A673 (cell line): ENCODE measurements at regions not wholly inside any gene's neighbourhood (a gene's known extent, or its start where the extent isn't known, plus 50 kb on each side); places are given as distances from the start of the nearest gene placed in this dataset.
"Not testable (repeated sequence)": the region's sequence is repeated elsewhere in the genome, so short reads cannot be mapped to it uniquely, and the experiment has no call there.

Experiments
- BruUV-seq: library from RNA; stranded (reverse); fragments of 400-500 nt; replicated peaks from 2 replicates; lab custom pipeline; 2021; lab: Mats Ljungman, UMichigan
- CTCF ChIA-PET: fragments of 300-600 bp; sonication (Branson Sonifier 250); formaldehyde crosslinking; loops from one replicate; lab custom pipeline; 2022; ENCODE audit warnings: antibody characterized with exemption; lab: Charles Lee
- POLR2A ChIA-PET: fragments of 300-600 bp; sonication (Branson Sonifier 250); formaldehyde crosslinking; loops from one replicate; lab custom pipeline; 2022; ENCODE audit warnings: antibody characterized with exemption; ENCODE audit not compliant: low non-redundant PET; lab: Charles Lee
- DNase-seq: peaks from one replicate; pipeline ENCODE4 v3.0.0-alpha.2; 2015; ENCODE audit warnings: low spot score
- H3K27ac ChIP-seq: fragments of 200-600 bp; sonication (generic); 2 replicates; pipeline ENCODE4 v1.5.1; 2016; ENCODE audit warnings: mixed run types, low read depth, mild to moderate bottlenecking, mixed read lengths, antibody characterized with exemption, low read length; ENCODE audit not compliant: poor library complexity, severe bottlenecking
- H3K27me3 ChIP-seq: fragments of 200-600 bp; sonication (generic); replicated peaks from 2 replicates; pipeline ENCODE4 v1.6.1; 2017; ENCODE audit warnings: mixed run types, low read depth, mild to moderate bottlenecking, mixed read lengths, antibody characterized with exemption, low read length; ENCODE audit not compliant: insufficient read depth, poor library complexity
- H3K36me3 ChIP-seq: fragments of 200-600 bp; sonication (generic); 2 replicates; pipeline ENCODE4 v1.6.1; 2016; ENCODE audit warnings: mixed run types, mild to moderate bottlenecking, mixed read lengths, antibody characterized with exemption, low read length; ENCODE audit not compliant: insufficient read depth, poor library complexity, severe bottlenecking
- H3K4me1 ChIP-seq: fragments of 200-600 bp; sonication (generic); 2 replicates; pipeline ENCODE4 v1.6.1; 2017; ENCODE audit warnings: mixed run types, mild to moderate bottlenecking, mixed read lengths, antibody characterized with exemption, low read length; ENCODE audit not compliant: insufficient read depth, poor library complexity, severe bottlenecking
- H3K4me3 ChIP-seq: fragments of 200-600 bp; sonication (generic); 2 replicates; pipeline ENCODE4 v1.5.1; 2016; ENCODE audit warnings: low read depth, mixed run types, mild to moderate bottlenecking, mixed read lengths, low read length; ENCODE audit not compliant: poor library complexity, severe bottlenecking
- H3K9me3 ChIP-seq: fragments of 200-600 bp; sonication (generic); 2 replicates; pipeline ENCODE4 v1.6.1; 2016; ENCODE audit warnings: mixed run types, low read depth, mild to moderate bottlenecking, mixed read lengths, antibody characterized with exemption, low read length; ENCODE audit not compliant: poor library complexity, severe bottlenecking
- EZH2 ChIP-seq: fragments of 200-600 bp; sonication (generic); IDR thresholded peaks from 2 replicates; pipeline ENCODE4 v1.6.1; 2017; ENCODE audit warnings: borderline replicate concordance, low read depth, mild to moderate bottlenecking, mixed read lengths, antibody characterized with exemption, low read length; ENCODE audit not compliant: poor library complexity, severe bottlenecking
- intact Hi-C: fragments of 100-400 bp; cut with micrococcal nuclease; formaldehyde crosslinking; loops from one replicate; pipeline ENCODE4 v1.10.0; 2022; ENCODE audit not compliant: unreplicated experiment
- TF ChIP-seq, protein P1 (sequence below): fragments of 300-800, 200-600 bp; sonication (generic); conservative IDR thresholded peaks from 2 replicates; pipeline ENCODE4 v1.5.1; 2017; ENCODE audit warnings: low read depth, mild to moderate bottlenecking, antibody characterized with exemption, low read length, moderate library complexity, mixed read lengths

DNA sequence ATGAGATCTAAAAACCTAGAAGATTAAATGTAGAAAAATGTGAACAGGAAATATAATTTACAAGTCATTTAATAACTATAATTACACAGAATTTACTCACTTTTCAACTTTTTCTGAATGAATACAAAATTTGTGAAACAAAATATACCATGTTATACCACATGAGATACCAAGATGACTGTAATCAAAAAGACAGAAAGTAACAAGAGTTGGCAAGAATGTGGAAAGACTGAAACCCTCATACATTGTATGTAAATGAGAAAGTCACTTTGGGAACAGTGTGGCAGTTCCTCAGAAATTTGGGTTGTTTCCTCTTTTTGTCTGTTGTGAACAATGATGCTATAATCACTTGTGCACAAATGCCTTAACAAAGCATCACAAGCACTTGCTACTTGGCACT, 145.4 kb upstream of the ZNF804A start:
- no peaks in the 10 kb centered on the region for H3K4me1 ChIP-seq
- H3K27me3 ChIP-seq: no peaks in the 10 kb centered on the region
- no peaks in the 10 kb centered on the region for H3K36me3 ChIP-seq
- CTCF ChIA-PET: no interaction called here
- no TSS peak for BruUV-seq
- H3K27ac ChIP-seq: no peak overlapping the region
- POLR2A ChIA-PET: no interaction called here
- DNase-seq: no peak
- intact Hi-C loops: no loop called here
- no peak for TF ChIP-seq EZH2
- TF ChIP-seq, protein P1, sequence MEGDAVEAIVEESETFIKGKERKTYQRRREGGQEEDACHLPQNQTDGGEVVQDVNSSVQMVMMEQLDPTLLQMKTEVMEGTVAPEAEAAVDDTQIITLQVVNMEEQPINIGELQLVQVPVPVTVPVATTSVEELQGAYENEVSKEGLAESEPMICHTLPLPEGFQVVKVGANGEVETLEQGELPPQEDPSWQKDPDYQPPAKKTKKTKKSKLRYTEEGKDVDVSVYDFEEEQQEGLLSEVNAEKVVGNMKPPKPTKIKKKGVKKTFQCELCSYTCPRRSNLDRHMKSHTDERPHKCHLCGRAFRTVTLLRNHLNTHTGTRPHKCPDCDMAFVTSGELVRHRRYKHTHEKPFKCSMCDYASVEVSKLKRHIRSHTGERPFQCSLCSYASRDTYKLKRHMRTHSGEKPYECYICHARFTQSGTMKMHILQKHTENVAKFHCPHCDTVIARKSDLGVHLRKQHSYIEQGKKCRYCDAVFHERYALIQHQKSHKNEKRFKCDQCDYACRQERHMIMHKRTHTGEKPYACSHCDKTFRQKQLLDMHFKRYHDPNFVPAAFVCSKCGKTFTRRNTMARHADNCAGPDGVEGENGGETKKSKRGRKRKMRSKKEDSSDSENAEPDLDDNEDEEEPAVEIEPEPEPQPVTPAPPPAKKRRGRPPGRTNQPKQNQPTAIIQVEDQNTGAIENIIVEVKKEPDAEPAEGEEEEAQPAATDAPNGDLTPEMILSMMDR: no peak
- H3K9me3 ChIP-seq: no peaks in the 10 kb centered on the region
- no peak overlapping the region for H3K4me3 ChIP-seq

DNA sequence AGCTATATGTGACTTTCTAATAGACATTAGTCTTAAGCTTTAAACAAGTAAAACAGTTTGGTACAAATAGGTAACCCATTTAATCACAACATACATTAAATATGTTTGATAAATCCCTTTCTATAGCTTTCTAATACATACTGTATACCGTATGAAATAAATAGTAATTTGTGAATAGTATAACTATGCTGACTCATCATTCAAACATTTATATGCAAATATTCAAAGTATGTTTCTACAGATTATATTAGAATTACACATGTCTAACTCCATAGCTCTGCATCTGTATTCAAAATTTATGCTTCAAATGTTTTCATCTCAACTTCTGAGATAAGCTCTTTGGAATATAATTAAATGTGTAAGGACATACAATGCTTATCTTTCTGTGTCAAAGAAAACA, 142.7 kb upstream of the ZNF804A start:
- H3K27me3 ChIP-seq: no peaks in the 10 kb centered on the region
- no peaks in the 10 kb centered on the region for H3K36me3 ChIP-seq
- H3K4me3 ChIP-seq: no peak overlapping the region
- intact Hi-C loops: no loop called here
- ChIA-PET CTCF (no interaction called here), POLR2A (no interaction called here)
- no peak for DNase-seq
- TF ChIP-seq EZH2: no peak
- TF ChIP-seq, protein P1: no peak
- H3K27ac ChIP-seq: no peak overlapping the region
- BruUV-seq: no TSS peak
- H3K4me1 ChIP-seq: no peaks in the 10 kb centered on the region
- no peaks in the 10 kb centered on the region for H3K9me3 ChIP-seq

DNA sequence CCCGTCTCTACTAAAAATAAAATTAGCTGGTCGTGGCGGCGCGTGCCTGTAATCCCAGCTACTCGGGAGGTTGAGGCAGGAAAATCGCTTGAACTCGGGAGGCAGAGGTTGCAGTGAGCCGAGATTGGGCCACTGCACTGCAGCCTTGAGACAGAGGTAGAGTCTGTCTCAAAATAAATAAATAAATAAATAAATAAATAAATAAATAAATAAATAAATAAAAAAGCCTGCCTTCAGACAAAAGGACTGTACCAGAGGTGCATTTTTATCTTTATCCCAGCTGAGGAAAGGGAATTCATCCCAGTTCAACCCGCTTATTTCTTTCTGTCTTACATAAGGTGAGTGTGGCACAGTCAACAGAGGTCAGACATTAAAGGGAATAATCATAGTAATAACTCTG, 141.6 kb upstream of the ZNF804A start:
- H3K9me3 ChIP-seq, POLR2A ChIA-PET, intact Hi-C loops, BruUV-seq, H3K4me1 ChIP-seq, CTCF ChIA-PET, H3K27me3 ChIP-seq, H3K27ac ChIP-seq, DNase-seq, H3K36me3 ChIP-seq, H3K4me3 ChIP-seq: not testable (repeated sequence)

DNA sequence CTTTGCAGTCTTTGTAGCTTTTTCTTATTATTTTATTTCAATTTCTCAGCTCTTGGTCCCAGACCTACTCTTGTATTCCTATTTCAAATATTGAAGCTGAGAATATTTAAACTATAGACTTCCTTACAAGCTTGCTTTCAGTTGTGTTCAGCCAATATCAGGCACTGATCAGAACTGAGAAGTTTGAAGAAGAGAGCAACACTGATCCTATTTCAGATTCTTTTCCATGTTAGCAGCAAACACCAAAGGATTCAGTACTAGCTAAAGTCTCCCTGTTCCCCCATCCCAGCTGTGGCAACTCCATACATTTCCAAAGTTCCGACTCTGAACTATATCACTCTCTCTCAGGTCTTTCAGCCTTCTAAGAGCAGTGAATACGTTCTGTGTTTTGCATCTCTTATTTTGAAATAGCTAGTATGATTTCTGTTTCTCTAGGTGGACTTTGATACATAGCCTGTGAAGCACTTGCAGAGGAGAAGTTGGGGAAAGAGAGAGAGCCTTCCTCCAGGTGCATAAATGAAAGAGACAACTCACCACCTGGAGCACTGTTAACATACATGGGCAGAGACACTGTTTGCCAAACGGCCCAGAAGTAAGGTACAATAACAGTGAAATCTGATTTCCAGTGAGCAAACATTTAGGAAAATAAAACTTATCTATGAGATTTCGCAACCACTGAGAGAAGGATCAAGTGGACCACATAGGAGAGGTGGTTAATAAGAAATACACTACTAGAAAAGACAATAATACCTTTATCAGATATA, 135.0 kb upstream of the ZNF804A start:
- CTCF ChIA-PET: no interaction called here
- Histone ChIP-seq H3K36me3 (no peaks in the 10 kb centered on the region), H3K27me3 (no peaks in the 10 kb centered on the region), H3K4me3 (no peak overlapping the region), H3K4me1 (no peaks in the 10 kb centered on the region), H3K9me3 (no peaks in the 10 kb centered on the region), H3K27ac (no peak overlapping the region)
- DNase-seq: no peak
- intact Hi-C loops: no loop called here
- TF ChIP-seq EZH2: no peak
- TF ChIP-seq, protein P1: no peak
- BruUV-seq: no TSS peak
- POLR2A ChIA-PET: no interaction called here
